HAP-1 (cell line): ENCODE measurements at regions not wholly inside any gene's neighbourhood (a gene's known extent, or its start where the extent isn't known, plus 50 kb on each side); places are given as distances from the start of the nearest gene placed in this dataset.

Experiments
- DNase-seq, 2 experiments: peaks; one replicate each; pipeline ENCODE4 v3.0.0-alpha.2; 2016 to 2020; ENCODE audit warnings: low spot score in 2 of 2
- H3K27me3 ChIP-seq: fragments of 250-450 bp; sonication (Bioruptor Pico); 2 replicates; pipeline ENCODE4 v1.5.1; 2020; ENCODE audit warnings: low read depth, mild to moderate bottlenecking, moderate library complexity
- H3K36me3 ChIP-seq: fragments of 250-450 bp; sonication (Bioruptor Pico); replicated peaks from 2 replicates; pipeline ENCODE4 v1.5.1; 2020; ENCODE audit warnings: mild to moderate bottlenecking
- H3K4me1 ChIP-seq: fragments of 250-450 bp; sonication (Bioruptor Pico); 2 replicates; pipeline ENCODE4 v1.5.1; 2020; ENCODE audit warnings: mild to moderate bottlenecking
- H3K4me3 ChIP-seq: fragments of 250-450 bp; sonication (Bioruptor Pico); 2 replicates; pipeline ENCODE4 v1.5.1; 2020; ENCODE audit warnings: mild to moderate bottlenecking, moderate library complexity
- H3K9me3 ChIP-seq: fragments of 250-450 bp; sonication (Bioruptor Pico); 2 replicates; pipeline ENCODE4 v1.5.1; 2020; ENCODE audit warnings: mild to moderate bottlenecking, moderate library complexity
- in situ Hi-C: fragments of 300-500 bp; cut with MboI; formaldehyde crosslinking; loops from 3 replicates; pipeline ENCODE4 v1.14.3; 2020; ENCODE audit warnings: low sequenced_read_pairs, inconsistent platforms, mixed read lengths

GRCh38 chr7:42858570-42858969 lies 53.3 kb downstream of the C7orf25 start:
- H3K4me1 ChIP-seq: no peaks in the 10 kb centered on the region
- no peaks in the 10 kb centered on the region for H3K36me3 ChIP-seq
- no peak for DNase-seq
- in situ Hi-C loops: no loop called here
- H3K27me3 ChIP-seq: peaks cover 3% of the 10 kb centered on the region; the same call in 1 of the 2 replicates
- H3K9me3 ChIP-seq: no peaks in the 10 kb centered on the region
- H3K4me3 ChIP-seq: no peak overlapping the region

- Histone ChIP-seq H3K9me3 (no peaks in the 10 kb centered on the region), H3K27me3 (peaks cover 3% of the 10 kb centered on the region; the same call in 1 of the 2 replicates), H3K4me1 (no peaks in the 10 kb centered on the region; the same call in 1 of the 2 replicates), H3K4me3 (no peak overlapping the region; the same call in 1 of the 2 replicates), H3K36me3 (no peaks in the 10 kb centered on the region)
- no peak for DNase-seq
- in situ Hi-C loops: no loop called here
Measured at GRCh38 chr7:42856605-42856987, 55.3 kb downstream of the C7orf25 start.

GRCh38 chr7:42854571-42855118 lies 57.2 kb downstream of the C7orf25 start:
- no peaks in the 10 kb centered on the region; the same call in 1 of the 2 replicates for H3K4me1 ChIP-seq

GRCh38 chr7:42852531-42852930 lies 59.3 kb downstream of the C7orf25 start:
- no peak overlapping the region for H3K4me3 ChIP-seq
- H3K4me1 ChIP-seq: no peaks in the 10 kb centered on the region; the same call in 1 of the 2 replicates
- DNase-seq: no peak
- no peaks in the 10 kb centered on the region for H3K9me3 ChIP-seq
- in situ Hi-C loops: no loop called here
- no peaks in the 10 kb centered on the region; the same call in 1 of the 2 replicates for H3K27me3 ChIP-seq
- H3K36me3 ChIP-seq: no peaks in the 10 kb centered on the region

More at GRCh38 chr7:42854571-42855118, 57.2 kb downstream of the C7orf25 start:
- H3K27me3 ChIP-seq: no peaks in the 10 kb centered on the region
- no peaks in the 10 kb centered on the region for H3K36me3 ChIP-seq
- no peak overlapping the region for H3K4me3 ChIP-seq
- H3K9me3 ChIP-seq: no peaks in the 10 kb centered on the region
- in situ Hi-C loops: no loop called here
- no peak for DNase-seq

GRCh38 chr7:42843205-42843800 lies 68.6 kb downstream of the C7orf25 start:
- H3K4me3 ChIP-seq: no peak overlapping the region
- H3K4me1 ChIP-seq: no peaks in the 10 kb centered on the region
- peak; percentile 53 to 76 for DNase-seq
- H3K36me3 ChIP-seq: no peaks in the 10 kb centered on the region
- in situ Hi-C loops: loop anchor here (5.0 kb wide), 1 partner anchor 896 kb away; no protein-coding TSS in a partner anchor
- no peaks in the 10 kb centered on the region for H3K27me3 ChIP-seq
- no peaks in the 10 kb centered on the region for H3K9me3 ChIP-seq

GRCh38 chr7:42834676-42835075 lies 77.2 kb downstream of the C7orf25 start:
- H3K4me1 ChIP-seq: no peaks in the 10 kb centered on the region
- DNase-seq: no peak
- H3K27me3 ChIP-seq: peaks cover 15% of the 10 kb centered on the region
- H3K4me3 ChIP-seq: no peak overlapping the region
- in situ Hi-C loops: no loop called here
- no peaks in the 10 kb centered on the region for H3K36me3 ChIP-seq
- H3K9me3 ChIP-seq: no peaks in the 10 kb centered on the region

GRCh38 chr7:42833411-42833810 lies 78.5 kb downstream of the C7orf25 start:
- peaks cover 15% of the 10 kb centered on the region for H3K27me3 ChIP-seq
- no peaks in the 10 kb centered on the region for H3K36me3 ChIP-seq
- in situ Hi-C loops: no loop called here
- no peak overlapping the region for H3K4me3 ChIP-seq
- DNase-seq: no peak
- H3K4me1 ChIP-seq: no peaks in the 10 kb centered on the region
- no peaks in the 10 kb centered on the region for H3K9me3 ChIP-seq

- Histone ChIP-seq H3K4me3 (no peak overlapping the region), H3K27me3 (peaks cover 13% of the 10 kb centered on the region), H3K9me3 (no peaks in the 10 kb centered on the region), H3K36me3 (no peaks in the 10 kb centered on the region), H3K4me1 (no peaks in the 10 kb centered on the region)
- in situ Hi-C loops: no loop called here
- DNase-seq: no peak
Measured at GRCh38 chr7:42832667-42833066, 79.2 kb downstream of the C7orf25 start.

GRCh38 chr7:42831718-42832522 lies 80.0 kb downstream of the C7orf25 start:
- Histone ChIP-seq H3K4me1 (no peaks in the 10 kb centered on the region), H3K36me3 (no peaks in the 10 kb centered on the region), H3K9me3 (no peaks in the 10 kb centered on the region), H3K27me3 (peaks cover 12% of the 10 kb centered on the region), H3K4me3 (no peak overlapping the region)
- DNase-seq: peak in 1 of 2 experiments; percentile 27
- in situ Hi-C loops: no loop called here

GRCh38 chr7:42831006-42831717 lies 80.7 kb downstream of the C7orf25 start:
- no peaks in the 10 kb centered on the region for H3K36me3 ChIP-seq
- peaks cover 12% of the 10 kb centered on the region for H3K27me3 ChIP-seq
- H3K4me1 ChIP-seq: no peaks in the 10 kb centered on the region
- in situ Hi-C loops: no loop called here
- H3K9me3 ChIP-seq: no peaks in the 10 kb centered on the region
- no peak overlapping the region for H3K4me3 ChIP-seq
- no peak for DNase-seq

GRCh38 chr7:42812779-42813178 lies 99.1 kb downstream of the C7orf25 start:
- Histone ChIP-seq H3K36me3 (no peaks in the 10 kb centered on the region), H3K9me3 (no peaks in the 10 kb centered on the region), H3K4me3 (no peak overlapping the region), H3K27me3 (no peaks in the 10 kb centered on the region), H3K4me1 (no peaks in the 10 kb centered on the region)
- in situ Hi-C loops: no loop called here
- DNase-seq: no peak

- no peaks in the 10 kb centered on the region for H3K4me1 ChIP-seq
- H3K27me3 ChIP-seq: no peaks in the 10 kb centered on the region
- no peaks in the 10 kb centered on the region for H3K36me3 ChIP-seq
- in situ Hi-C loops: no loop called here
- no peak for DNase-seq
- H3K4me3 ChIP-seq: no peak overlapping the region
- no peaks in the 10 kb centered on the region for H3K9me3 ChIP-seq
Measured at GRCh38 chr7:42805601-42806000, 106.3 kb downstream of the C7orf25 start.

GRCh38 chr7:42794673-42795072 lies 117.2 kb downstream of the C7orf25 start:
- H3K4me3 ChIP-seq: no peak overlapping the region
- in situ Hi-C loops: no loop called here
- no peaks in the 10 kb centered on the region for H3K27me3 ChIP-seq
- H3K9me3 ChIP-seq: no peaks in the 10 kb centered on the region
- H3K36me3 ChIP-seq: no peaks in the 10 kb centered on the region
- no peaks in the 10 kb centered on the region for H3K4me1 ChIP-seq
- DNase-seq: no peak
